H9 (cell line): ENCODE measurements at regions not wholly inside any gene's neighbourhood (a gene's known extent, or its start where the extent isn't known, plus 50 kb on each side); places are given as distances from the start of the nearest gene placed in this dataset.

Source experiments
- DNase-seq: peaks from one replicate; pipeline ENCODE4 v3.0.0-alpha.2; 2017
- H2AFZ ChIP-seq: one replicate; pipeline ENCODE4 v1.6.1; 2013; ENCODE audit warnings: mild to moderate bottlenecking, low read length, control low read depth, moderate library complexity
- H2AK5ac ChIP-seq: 2 replicates; pipeline ENCODE4 v1.6.1; 2013; ENCODE audit warnings: low read length, control low read depth, mixed read lengths; ENCODE audit not compliant: insufficient read length
- H2BK120ac ChIP-seq: one replicate; pipeline ENCODE4 v1.6.1; 2013; ENCODE audit warnings: low read depth, mild to moderate bottlenecking, low read length, control low read depth, inconsistent platforms; ENCODE audit not compliant: poor library complexity, severe bottlenecking
- H2BK12ac ChIP-seq: 2 replicates; pipeline ENCODE4 v1.6.1; 2013; ENCODE audit warnings: low read length, control low read depth, mixed read lengths, low read depth; ENCODE audit not compliant: insufficient read length
- H2BK15ac ChIP-seq: 2 replicates; pipeline ENCODE4 v1.6.1; 2013; ENCODE audit warnings: low read depth, low read length, control low read depth
- H2BK20ac ChIP-seq: one replicate; pipeline ENCODE4 v1.6.1; 2013; ENCODE audit warnings: low read depth, mild to moderate bottlenecking, low read length, control low read depth, inconsistent platforms; ENCODE audit not compliant: poor library complexity, severe bottlenecking
- H2BK5ac ChIP-seq: 2 replicates; pipeline ENCODE4 v1.6.1; 2013; ENCODE audit warnings: low read length, control low read depth, mixed read lengths; ENCODE audit not compliant: insufficient read length
- H3K14ac ChIP-seq: 2 replicates; pipeline ENCODE4 v1.6.1; 2013; ENCODE audit warnings: low read length, control low read depth; ENCODE audit not compliant: insufficient read depth
- H3K18ac ChIP-seq: 2 replicates; pipeline ENCODE4 v1.6.1; 2013; ENCODE audit warnings: low read depth, mild to moderate bottlenecking, mixed read lengths, low read length, control low read depth; ENCODE audit not compliant: insufficient read length
- H3K23ac ChIP-seq: 2 replicates; pipeline ENCODE4 v1.6.1; 2013; ENCODE audit warnings: low read length, control low read depth, mixed read lengths, low read depth; ENCODE audit not compliant: insufficient read length
- H3K23me2 ChIP-seq: 2 replicates; pipeline ENCODE4 v1.6.1; 2013; ENCODE audit warnings: low read depth, mild to moderate bottlenecking, mixed read lengths, low read length, control low read depth; ENCODE audit not compliant: insufficient read length, poor library complexity, severe bottlenecking
- H3K27ac ChIP-seq: 2 replicates; pipeline ENCODE4 v1.5.1; 2013; ENCODE audit warnings: low read length, control low read depth, mixed read lengths, low read depth; ENCODE audit not compliant: insufficient read length
- H3K27me3 ChIP-seq: 2 replicates; pipeline ENCODE4 v1.6.1; 2013; ENCODE audit warnings: low read length, control low read depth, inconsistent platforms; ENCODE audit not compliant: insufficient read depth
- H3K4ac ChIP-seq: 2 replicates; pipeline ENCODE4 v1.6.1; 2013; ENCODE audit warnings: low read depth, mild to moderate bottlenecking, control low read depth, inconsistent platforms, low read length, moderate library complexity
- H3K4me1 ChIP-seq: 2 replicates; pipeline ENCODE4 v1.6.1; 2013; ENCODE audit warnings: low read length, control low read depth, inconsistent platforms; ENCODE audit not compliant: insufficient read depth
- H3K4me2 ChIP-seq: 2 replicates; pipeline ENCODE4 v1.6.1; 2013; ENCODE audit warnings: low read length, control low read depth, mixed read lengths; ENCODE audit not compliant: insufficient read length, insufficient read depth
- H3K56ac ChIP-seq: 2 replicates; pipeline ENCODE4 v1.6.1; 2013; ENCODE audit warnings: low read depth, mild to moderate bottlenecking, mixed read lengths, low read length, control low read depth; ENCODE audit not compliant: insufficient read length
- H3K79me1 ChIP-seq: 2 replicates; pipeline ENCODE4 v1.6.1; 2013; ENCODE audit warnings: low read depth, mild to moderate bottlenecking, moderate library complexity, low read length, control low read depth, inconsistent platforms; ENCODE audit not compliant: insufficient read depth, poor library complexity, severe bottlenecking
- H3K79me2 ChIP-seq: 2 replicates; pipeline ENCODE4 v1.6.1; 2013; ENCODE audit warnings: low read length, control low read depth, inconsistent platforms; ENCODE audit not compliant: insufficient read depth
- H3K9ac ChIP-seq: 2 replicates; pipeline ENCODE4 v1.6.1; 2013; ENCODE audit warnings: low read length, control low read depth, mixed read lengths; ENCODE audit not compliant: insufficient read length; ENCODE audit errors: extremely low read depth
- H3K9me3 ChIP-seq: one replicate; pipeline ENCODE4 v1.6.1; 2013; ENCODE audit warnings: low read depth, low read length, inconsistent platforms; ENCODE audit not compliant: control insufficient read depth
- H3T11ph ChIP-seq: one replicate; pipeline ENCODE4 v1.6.1; 2013; ENCODE audit warnings: mild to moderate bottlenecking, low read length, control low read depth, inconsistent platforms
- H4K20me1 ChIP-seq: one replicate; pipeline ENCODE4 v1.6.1; 2013; ENCODE audit not compliant: control insufficient read depth, insufficient read length, insufficient read depth
- H4K5ac ChIP-seq: 2 replicates; pipeline ENCODE4 v1.6.1; 2013; ENCODE audit warnings: low read depth, mild to moderate bottlenecking, mixed read lengths, low read length, control low read depth; ENCODE audit not compliant: insufficient read length
- H4K8ac ChIP-seq: replicated peaks from 2 replicates; pipeline ENCODE4 v1.6.1; 2013; ENCODE audit warnings: low read length, control low read depth, mixed read lengths, low read depth; ENCODE audit not compliant: insufficient read length
- H4K91ac ChIP-seq: 2 replicates; pipeline ENCODE4 v1.6.1; 2013; ENCODE audit warnings: low read depth, mild to moderate bottlenecking, moderate library complexity, mixed read lengths, low read length, control low read depth; ENCODE audit not compliant: insufficient read length
- H3K27ac Mint-ChIP-seq, 3 experiments: 2 replicates in 2 of 3; 3 replicates in 1 of 3; pipeline ENCODE4 v1.8.0; 2020 to 2021; ENCODE audit warnings: mixed read lengths in 3 of 3, mild to moderate bottlenecking in 1 of 3, moderate library complexity in 1 of 3
- H3K27me3 Mint-ChIP-seq: 2 replicates; pipeline ENCODE4 v1.8.0; 2021; ENCODE audit warnings: low read depth, mild to moderate bottlenecking, moderate library complexity, mixed read lengths
- H3K36me3 Mint-ChIP-seq, 3 experiments: 2 replicates in 2 of 3; 3 replicates in 1 of 3; pipeline ENCODE4 v1.8.0; 2020 to 2021; ENCODE audit warnings: low read depth in 3 of 3, mixed read lengths in 3 of 3; ENCODE audit not compliant: insufficient read depth in 1 of 3
- H3K4me1 Mint-ChIP-seq, 2 experiments: 2 replicates each; pipeline ENCODE4 v1.8.0; 2020; ENCODE audit warnings: mixed read lengths in 2 of 2
- H3K4me3 Mint-ChIP-seq, 2 experiments: 2 replicates in 1 of 2; 3 replicates in 1 of 2; pipeline ENCODE4 v1.8.0; 2020 to 2021; ENCODE audit warnings: mild to moderate bottlenecking in 2 of 2, mixed read lengths in 2 of 2, moderate library complexity in 1 of 2
- H3K9me3 Mint-ChIP-seq, 2 experiments: 2 replicates in 1 of 2; 3 replicates in 1 of 2; pipeline ENCODE4 v1.8.0; 2020; ENCODE audit warnings: mild to moderate bottlenecking in 2 of 2, mixed read lengths in 2 of 2, moderate library complexity in 1 of 2
- WGBS: extraction: QIAGEN DNeasy Blood & Tissue Kit; methylation state at CpG from one replicate; pipeline ENCODE4 v1.1.7; 2013; ENCODE audit warnings: missing lambda C conversion rate, low lambda C conversion rate, mixed read lengths; ENCODE audit not compliant: insufficient read length; ENCODE audit errors: extremely low coverage; 5-methylcytosine and 5-hydroxymethylcytosine counted together
- TF ChIP-seq, protein P1 (sequence below): fragments of 200-600 bp; sonication (generic); conservative IDR thresholded peaks from 3 replicates; pipeline ENCODE4 v1.8.0; 2021; ENCODE audit warnings: antibody characterized with exemption, mild to moderate bottlenecking

DNA sequence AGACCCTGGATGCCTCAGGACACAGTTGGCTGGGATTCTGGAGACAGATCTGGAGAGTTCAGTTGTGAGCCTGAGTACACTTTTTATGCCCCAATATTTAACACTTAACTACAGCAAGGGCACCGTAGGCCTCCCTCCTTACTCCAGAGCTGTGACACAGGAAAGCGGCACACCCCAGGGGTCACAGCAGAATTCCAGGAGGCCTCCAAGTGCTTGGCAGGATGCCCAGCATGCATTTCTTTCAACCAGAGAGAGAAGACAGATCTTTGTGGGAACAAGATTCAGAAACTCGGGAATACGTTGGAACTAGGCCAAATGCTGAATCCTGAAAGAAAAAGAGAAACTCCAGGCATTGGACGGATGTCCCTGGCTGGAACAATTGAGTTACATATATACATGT is 199.2 kb upstream of the NT5C1B start:
- TF ChIP-seq, protein P1, sequence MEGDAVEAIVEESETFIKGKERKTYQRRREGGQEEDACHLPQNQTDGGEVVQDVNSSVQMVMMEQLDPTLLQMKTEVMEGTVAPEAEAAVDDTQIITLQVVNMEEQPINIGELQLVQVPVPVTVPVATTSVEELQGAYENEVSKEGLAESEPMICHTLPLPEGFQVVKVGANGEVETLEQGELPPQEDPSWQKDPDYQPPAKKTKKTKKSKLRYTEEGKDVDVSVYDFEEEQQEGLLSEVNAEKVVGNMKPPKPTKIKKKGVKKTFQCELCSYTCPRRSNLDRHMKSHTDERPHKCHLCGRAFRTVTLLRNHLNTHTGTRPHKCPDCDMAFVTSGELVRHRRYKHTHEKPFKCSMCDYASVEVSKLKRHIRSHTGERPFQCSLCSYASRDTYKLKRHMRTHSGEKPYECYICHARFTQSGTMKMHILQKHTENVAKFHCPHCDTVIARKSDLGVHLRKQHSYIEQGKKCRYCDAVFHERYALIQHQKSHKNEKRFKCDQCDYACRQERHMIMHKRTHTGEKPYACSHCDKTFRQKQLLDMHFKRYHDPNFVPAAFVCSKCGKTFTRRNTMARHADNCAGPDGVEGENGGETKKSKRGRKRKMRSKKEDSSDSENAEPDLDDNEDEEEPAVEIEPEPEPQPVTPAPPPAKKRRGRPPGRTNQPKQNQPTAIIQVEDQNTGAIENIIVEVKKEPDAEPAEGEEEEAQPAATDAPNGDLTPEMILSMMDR = no peak
- Histone ChIP-seq H3K79me1 (no peaks in the 10 kb centered on the region), H3K79me2 (no peaks in the 10 kb centered on the region), H3K4me2 (no peak overlapping the region), H3T11ph (no peak overlapping the region), H3K23ac (no peak overlapping the region), H2BK15ac (no peak overlapping the region), H3K27me3 (no peaks in the 10 kb centered on the region), H2BK20ac (no peak overlapping the region), H3K14ac (no peak overlapping the region), H3K9me3 (no peaks in the 10 kb centered on the region), H2BK5ac (no peak overlapping the region), H4K91ac (no peak overlapping the region), H3K4me1 (no peaks in the 10 kb centered on the region), H3K9ac (no peak overlapping the region), H4K5ac (no peak overlapping the region), H2AK5ac (no peak overlapping the region), H2BK12ac (no peak overlapping the region), H4K20me1 (no peaks in the 10 kb centered on the region), H3K56ac (no peak overlapping the region), H3K27ac (no peak overlapping the region), H4K8ac (no peak overlapping the region), H2AFZ (no peak overlapping the region), H2BK120ac (no peak overlapping the region), H3K23me2 (no peaks in the 10 kb centered on the region), H3K4ac (no peak overlapping the region), H3K18ac (no peak overlapping the region)
- Mint-ChIP-seq H3K27ac (no peak overlapping the region), H3K27me3 (peaks cover 35% of the 10 kb centered on the region), H3K9me3 (no peaks in the 10 kb centered on the region), H3K4me1 (no peaks in the 10 kb centered on the region), H3K4me3 (no peak overlapping the region), H3K36me3 (no peaks in the 10 kb centered on the region)
- DNase-seq = no peak
- WGBS = no CpG with 5 or more reads among the region's 5 CpGs
